ENCODE measurements at regions not wholly inside any gene's neighbourhood (a gene's known extent, or its start where the extent isn't known, plus 50 kb on each side); places are given as distances from the start of the nearest gene placed in this dataset.

GRCh38 chr10:79005126-79005810 is 63.5 kb upstream of the ZMIZ1 start:
- no peak for DNase-seq (ENCODE audit: low read depth)

GRCh38 chr10:79007018-79007417 is 61.7 kb upstream of the ZMIZ1 start:
- no peak for DNase-seq (ENCODE audit: low read depth)

GRCh38 chr10:79007421-79008319 is 61.1 kb upstream of the ZMIZ1 start:
- DNase-seq (ENCODE audit: low read depth): peak; percentile 31

- DNase-seq (ENCODE audit: low read depth): no peak
Measured at GRCh38 chr10:79009145-79009544, 59.6 kb upstream of the ZMIZ1 start.

GRCh38 chr10:79012567-79012966 is 56.2 kb upstream of the ZMIZ1 start:
- no peak for DNase-seq (ENCODE audit: low read depth)

GRCh38 chr10:79013406-79013987 is 55.3 kb upstream of the ZMIZ1 start:
- no peak for DNase-seq (ENCODE audit: low read depth)

- no peak for DNase-seq (ENCODE audit: low read depth)
Measured at GRCh38 chr10:79014796-79015195, 54.0 kb upstream of the ZMIZ1 start.

GRCh38 chr10:79017882-79018520 is 50.8 kb upstream of the ZMIZ1 start:
- no peak for DNase-seq (ENCODE audit: low read depth)

GRCh38 chr10:79018521-79019011 is 50.2 kb upstream of the ZMIZ1 start:
- peak; percentile 13 for DNase-seq (ENCODE audit: low read depth)

Measured in iris pigment epithelial cell (primary cell).